ENCODE measurements at regions not wholly inside any gene's neighbourhood (a gene's known extent, or its start where the extent isn't known, plus 50 kb on each side); places are given as distances from the start of the nearest gene placed in this dataset.

- no peaks in the 10 kb centered on the region for H3K9me3 Mint-ChIP-seq
- TF ChIP-seq ATF2 (CRISPR knock-in tag; IDR thresholded peaks at IDR 0.05; ENCODE audit: borderline replicate concordance, low read depth) (no peak), FOXJ3 (CRISPR knock-in tag; IDR thresholded peaks at IDR 0.05; ENCODE audit: borderline replicate concordance) (no peak), MXD4 (CRISPR knock-in tag; IDR thresholded peaks at IDR 0.05; ENCODE audit: borderline replicate concordance) (no peak), OVOL2 (CRISPR knock-in tag; IDR thresholded peaks at IDR 0.05; ENCODE audit: borderline replicate concordance) (no peak), ZNF219 (CRISPR knock-in tag; IDR thresholded peaks at IDR 0.05; ENCODE audit: borderline replicate concordance) (no peak), ATF3 (CRISPR knock-in tag; conservative IDR thresholded peaks at IDR 0.05) (no peak), IRF2 (CRISPR knock-in tag; IDR thresholded peaks at IDR 0.05; ENCODE audit: borderline replicate concordance, low read depth) (no peak), GTF2I (CRISPR knock-in tag; conservative IDR thresholded peaks at IDR 0.05) (no peak), HMGXB4 (CRISPR knock-in tag; IDR thresholded peaks at IDR 0.05) (no peak), ZBTB21 (CRISPR knock-in tag; IDR thresholded peaks at IDR 0.05; ENCODE audit: borderline replicate concordance) (no peak), SP1 (CRISPR knock-in tag; conservative IDR thresholded peaks at IDR 0.05) (no peak), HMGA2 (CRISPR knock-in tag; IDR thresholded peaks at IDR 0.05) (no peak), SMAD4 (CRISPR knock-in tag; IDR thresholded peaks at IDR 0.05) (no peak)
- TF ChIP-seq, protein P1, sequence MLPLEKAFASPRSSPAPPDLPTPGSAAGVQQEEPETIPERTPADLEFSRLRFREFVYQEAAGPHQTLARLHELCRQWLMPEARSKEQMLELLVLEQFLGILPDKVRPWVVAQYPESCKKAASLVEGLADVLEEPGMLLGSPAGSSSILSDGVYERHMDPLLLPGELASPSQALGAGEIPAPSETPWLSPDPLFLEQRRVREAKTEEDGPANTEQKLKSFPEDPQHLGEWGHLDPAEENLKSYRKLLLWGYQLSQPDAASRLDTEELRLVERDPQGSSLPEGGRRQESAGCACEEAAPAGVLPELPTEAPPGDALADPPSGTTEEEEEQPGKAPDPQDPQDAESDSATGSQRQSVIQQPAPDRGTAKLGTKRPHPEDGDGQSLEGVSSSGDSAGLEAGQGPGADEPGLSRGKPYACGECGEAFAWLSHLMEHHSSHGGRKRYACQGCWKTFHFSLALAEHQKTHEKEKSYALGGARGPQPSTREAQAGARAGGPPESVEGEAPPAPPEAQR (CRISPR knock-in tag; IDR thresholded peaks at IDR 0.05) = no peak
- TF ChIP-seq, protein P2, sequence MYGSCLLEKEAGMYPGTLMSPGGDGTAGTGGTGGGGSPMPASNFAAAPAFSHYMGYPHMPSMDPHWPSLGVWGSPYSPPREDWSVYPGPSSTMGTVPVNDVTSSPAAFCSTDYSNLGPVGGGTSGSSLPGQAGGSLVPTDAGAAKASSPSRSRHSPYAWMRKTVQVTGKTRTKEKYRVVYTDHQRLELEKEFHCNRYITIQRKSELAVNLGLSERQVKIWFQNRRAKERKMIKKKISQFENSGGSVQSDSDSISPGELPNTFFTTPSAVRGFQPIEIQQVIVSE (CRISPR knock-in tag; IDR thresholded peaks at IDR 0.05; ENCODE audit: borderline replicate concordance) = no peak
- TF ChIP-seq, protein P3, sequence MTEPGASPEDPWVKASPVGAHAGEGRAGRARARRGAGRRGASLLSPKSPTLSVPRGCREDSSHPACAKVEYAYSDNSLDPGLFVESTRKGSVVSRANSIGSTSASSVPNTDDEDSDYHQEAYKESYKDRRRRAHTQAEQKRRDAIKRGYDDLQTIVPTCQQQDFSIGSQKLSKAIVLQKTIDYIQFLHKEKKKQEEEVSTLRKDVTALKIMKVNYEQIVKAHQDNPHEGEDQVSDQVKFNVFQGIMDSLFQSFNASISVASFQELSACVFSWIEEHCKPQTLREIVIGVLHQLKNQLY (CRISPR knock-in tag; IDR thresholded peaks at IDR 0.05) = no peak
- TF ChIP-seq, protein P4, sequence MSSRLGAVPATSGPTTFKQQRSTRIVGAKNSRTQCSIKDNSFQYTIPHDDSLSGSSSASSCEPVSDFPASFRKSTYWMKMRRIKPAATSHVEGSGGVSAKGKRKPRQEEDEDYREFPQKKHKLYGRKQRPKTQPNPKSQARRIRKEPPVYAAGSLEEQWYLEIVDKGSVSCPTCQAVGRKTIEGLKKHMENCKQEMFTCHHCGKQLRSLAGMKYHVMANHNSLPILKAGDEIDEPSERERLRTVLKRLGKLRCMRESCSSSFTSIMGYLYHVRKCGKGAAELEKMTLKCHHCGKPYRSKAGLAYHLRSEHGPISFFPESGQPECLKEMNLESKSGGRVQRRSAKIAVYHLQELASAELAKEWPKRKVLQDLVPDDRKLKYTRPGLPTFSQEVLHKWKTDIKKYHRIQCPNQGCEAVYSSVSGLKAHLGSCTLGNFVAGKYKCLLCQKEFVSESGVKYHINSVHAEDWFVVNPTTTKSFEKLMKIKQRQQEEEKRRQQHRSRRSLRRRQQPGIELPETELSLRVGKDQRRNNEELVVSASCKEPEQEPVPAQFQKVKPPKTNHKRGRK (CRISPR knock-in tag; IDR thresholded peaks at IDR 0.05; ENCODE audit: borderline replicate concordance) = no peak
- TF ChIP-seq, protein P5, sequence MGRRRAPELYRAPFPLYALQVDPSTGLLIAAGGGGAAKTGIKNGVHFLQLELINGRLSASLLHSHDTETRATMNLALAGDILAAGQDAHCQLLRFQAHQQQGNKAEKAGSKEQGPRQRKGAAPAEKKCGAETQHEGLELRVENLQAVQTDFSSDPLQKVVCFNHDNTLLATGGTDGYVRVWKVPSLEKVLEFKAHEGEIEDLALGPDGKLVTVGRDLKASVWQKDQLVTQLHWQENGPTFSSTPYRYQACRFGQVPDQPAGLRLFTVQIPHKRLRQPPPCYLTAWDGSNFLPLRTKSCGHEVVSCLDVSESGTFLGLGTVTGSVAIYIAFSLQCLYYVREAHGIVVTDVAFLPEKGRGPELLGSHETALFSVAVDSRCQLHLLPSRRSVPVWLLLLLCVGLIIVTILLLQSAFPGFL (CRISPR knock-in tag; IDR thresholded peaks at IDR 0.05; ENCODE audit: borderline replicate concordance) = no peak
- H3K4me1 Mint-ChIP-seq = no peaks in the 10 kb centered on the region
- no peak overlapping the region for H3K27ac Mint-ChIP-seq
- no peaks in the 10 kb centered on the region for H3K27me3 Mint-ChIP-seq (ENCODE audit: low read depth)
- ChIA-PET POLR2A (no interaction called here), CTCF (interaction anchor here (0.9 to 3.0 kb wide), 9 partner anchors 10 to 149 kb away, joined by 3 to 18 read pairs (median 4); no protein-coding TSS in a partner anchor)
- H3K36me3 Mint-ChIP-seq = no peaks in the 10 kb centered on the region
- H3K4me3 Mint-ChIP-seq = no peak overlapping the region
- ATAC-seq (no peak; the same call in 1 of the 2 replicates), DNase-seq (ENCODE audit: low spot score) (no peak)
Measured at GRCh38 chr1:90475631-90476030, 241.5 kb downstream of the BARHL2 start.

Measured in WTC11 (cell line).